Middle frontal gyrus (tissue), 1 donor: ENCODE measurements at regions not wholly inside any gene's neighbourhood (a gene's known extent, or its start where the extent isn't known, plus 50 kb on each side); places are given as distances from the start of the nearest gene placed in this dataset.

Experiments used
- DNase-seq: peaks from one replicate; pipeline ENCODE4 v3.0.0-alpha.2; 2015; ENCODE audit warnings: low spot score; ENCODE audit errors: extremely low spot score

- DNase-seq = no peak
Observed at GRCh38 chr4:22030307-22030706, 81.7 kb upstream of the KCNIP4 start.

GRCh38 chr4:22029803-22030202 is 81.2 kb upstream of the KCNIP4 start:
- no peak for DNase-seq

DNA sequence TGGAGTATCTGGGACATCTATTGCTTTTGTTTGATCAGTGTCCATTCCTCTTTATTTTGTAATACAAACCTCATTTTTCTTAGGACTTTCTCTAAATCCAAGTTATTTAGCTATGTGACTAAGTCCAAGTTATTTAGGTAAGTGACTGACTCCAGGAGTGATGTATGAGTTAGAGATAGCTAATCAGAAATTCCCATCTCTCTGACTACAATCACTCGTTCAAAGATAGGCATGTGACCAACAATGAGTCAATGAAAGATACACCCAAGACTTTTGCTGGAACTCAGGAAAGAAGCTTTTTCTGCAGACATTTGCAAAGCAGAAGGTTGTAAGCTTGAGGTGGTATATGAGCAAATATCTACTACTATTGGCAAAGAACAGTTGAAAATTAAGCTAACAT is 72.5 kb upstream of the KCNIP4 start:
- no peak for DNase-seq

- no peak for DNase-seq
Observed at GRCh38 chr4:22020129-22020528, 71.6 kb upstream of the KCNIP4 start.

DNA sequence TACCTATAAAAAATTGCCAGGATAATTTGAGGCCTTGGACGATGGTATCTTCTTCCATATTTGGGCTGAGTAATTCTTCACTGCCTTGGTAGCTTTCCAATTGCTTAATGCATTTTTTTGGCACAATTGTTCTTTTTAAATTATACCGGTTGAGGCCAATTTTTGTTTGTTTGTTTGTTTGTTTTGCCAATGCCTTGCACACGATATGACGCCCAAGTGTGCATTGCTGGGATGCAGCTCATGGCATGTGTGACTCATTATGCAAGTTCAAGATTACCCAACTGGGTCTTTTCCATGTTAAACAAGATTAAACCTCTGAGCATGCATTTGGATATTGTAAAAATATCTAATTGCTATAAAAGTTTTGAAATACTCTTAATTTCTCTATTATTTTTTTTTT is 71.1 kb upstream of the KCNIP4 start:
- no peak for DNase-seq

GRCh38 chr4:22014222-22014741 is 65.7 kb upstream of the KCNIP4 start:
- no peak for DNase-seq

DNA sequence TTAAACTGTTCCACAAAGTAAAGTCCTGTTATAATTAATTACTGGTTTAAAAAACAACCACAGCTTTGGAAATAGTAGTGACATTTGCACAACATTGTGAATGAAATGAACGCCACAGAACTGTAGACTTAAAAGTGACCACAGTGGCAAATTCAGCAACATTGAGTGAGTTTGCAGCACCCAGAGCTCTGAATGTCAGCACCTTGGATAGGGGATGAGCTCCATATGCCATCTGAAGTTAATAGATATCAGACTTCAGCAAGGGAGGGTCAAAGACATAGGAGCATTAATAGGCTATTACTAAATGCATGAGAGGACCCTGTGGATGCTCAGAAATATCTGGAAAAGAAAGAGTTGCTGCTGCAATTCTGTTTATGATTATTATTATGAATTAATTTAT is 55.3 kb upstream of the KCNIP4 start:
- no peak for DNase-seq
